ENCODE measurements at regions not wholly inside any gene's neighbourhood (a gene's known extent, or its start where the extent isn't known, plus 50 kb on each side); places are given as distances from the start of the nearest gene placed in this dataset.

GRCh38 chr4:17096692-17097091, 198.2 kb upstream of the LDB2 start:
- Histone ChIP-seq H4K20me1 (ENCODE audit: insufficient read depth) (no peaks in the 10 kb centered on the region), H3K27ac (no peak overlapping the region), H2AFZ (ENCODE audit: low read depth) (no peak overlapping the region)

GRCh38 chr4:17095771-17096170, 197.3 kb upstream of the LDB2 start:
- no peak for TF ChIP-seq CTCF (conservative IDR thresholded peaks at IDR 0.05; ENCODE audit: low read depth, low read length)
- H3K36me3 ChIP-seq (ENCODE audit: insufficient read depth) = no peaks in the 10 kb centered on the region
- no peak overlapping the region for H3K4me2 ChIP-seq
- H3K27ac ChIP-seq = no peak overlapping the region
- H3K9ac ChIP-seq = no peak overlapping the region
- no peak overlapping the region for H3K4me3 ChIP-seq (IDR thresholded peaks at IDR 0.05; ENCODE audit: insufficient read depth, low read depth, low read length)
- no peaks in the 10 kb centered on the region for H3K4me1 ChIP-seq (ENCODE audit: low read depth, poor library complexity, severe bottlenecking)
- no peak overlapping the region for H2AFZ ChIP-seq (ENCODE audit: low read depth)
- no peaks in the 10 kb centered on the region for H3K79me2 ChIP-seq (ENCODE audit: insufficient read depth, low read depth)
- H3K27me3 ChIP-seq (ENCODE audit: insufficient read depth, low read depth) = no peaks in the 10 kb centered on the region
- H4K20me1 ChIP-seq (ENCODE audit: insufficient read depth) = no peaks in the 10 kb centered on the region

More at GRCh38 chr4:17096692-17097091, 198.2 kb upstream of the LDB2 start:
- no peaks in the 10 kb centered on the region for H3K4me1 ChIP-seq (ENCODE audit: low read depth, poor library complexity, severe bottlenecking)
- no peaks in the 10 kb centered on the region for H3K36me3 ChIP-seq (ENCODE audit: insufficient read depth)
- no peaks in the 10 kb centered on the region for H3K27me3 ChIP-seq (ENCODE audit: insufficient read depth, low read depth)
- H3K4me3 ChIP-seq (IDR thresholded peaks at IDR 0.05; ENCODE audit: insufficient read depth, low read depth, low read length) = no peak overlapping the region
- H3K79me2 ChIP-seq (ENCODE audit: insufficient read depth, low read depth) = no peaks in the 10 kb centered on the region
- TF ChIP-seq CTCF (conservative IDR thresholded peaks at IDR 0.05; ENCODE audit: low read depth, low read length) = no peak
- H3K9ac ChIP-seq = no peak overlapping the region
- H3K4me2 ChIP-seq = no peak overlapping the region

GRCh38 chr4:17094876-17095210, 196.4 kb upstream of the LDB2 start:
- Histone ChIP-seq H2AFZ (ENCODE audit: low read depth) (no peak overlapping the region), H4K20me1 (ENCODE audit: insufficient read depth) (no peaks in the 10 kb centered on the region), H3K36me3 (ENCODE audit: insufficient read depth) (no peaks in the 10 kb centered on the region), H3K79me2 (ENCODE audit: insufficient read depth, low read depth) (no peaks in the 10 kb centered on the region), H3K27me3 (ENCODE audit: insufficient read depth, low read depth) (no peaks in the 10 kb centered on the region), H3K4me2 (no peak overlapping the region), H3K4me1 (ENCODE audit: low read depth, poor library complexity, severe bottlenecking) (no peaks in the 10 kb centered on the region), H3K9ac (no peak overlapping the region), H3K4me3 (IDR thresholded peaks at IDR 0.05; ENCODE audit: insufficient read depth, low read depth, low read length) (no peak overlapping the region), H3K27ac (no peak overlapping the region)
- no peak for TF ChIP-seq CTCF (conservative IDR thresholded peaks at IDR 0.05; ENCODE audit: low read depth, low read length)

GRCh38 chr4:17094159-17094875, 195.9 kb upstream of the LDB2 start:
- Histone ChIP-seq H2AFZ (ENCODE audit: low read depth) (no peak overlapping the region), H3K79me2 (ENCODE audit: insufficient read depth, low read depth) (no peaks in the 10 kb centered on the region), H3K36me3 (ENCODE audit: insufficient read depth) (no peaks in the 10 kb centered on the region), H3K27me3 (ENCODE audit: insufficient read depth, low read depth) (no peaks in the 10 kb centered on the region), H3K27ac (no peak overlapping the region), H4K20me1 (ENCODE audit: insufficient read depth) (no peaks in the 10 kb centered on the region), H3K4me3 (IDR thresholded peaks at IDR 0.05; ENCODE audit: insufficient read depth, low read depth, low read length) (no peak overlapping the region), H3K4me2 (no peak overlapping the region), H3K4me1 (ENCODE audit: low read depth, poor library complexity, severe bottlenecking) (no peaks in the 10 kb centered on the region), H3K9ac (no peak overlapping the region)
- TF ChIP-seq CTCF (conservative IDR thresholded peaks at IDR 0.05; ENCODE audit: low read depth, low read length) = no peak
